AG08395 (cell line): ENCODE measurements at regions not wholly inside any gene's neighbourhood (a gene's known extent, or its start where the extent isn't known, plus 50 kb on each side); places are given as distances from the start of the nearest gene placed in this dataset.
"Not testable (repeated sequence)": the region's sequence is repeated elsewhere in the genome, so short reads cannot be mapped to it uniquely, and the experiment has no call there.

Experiments used
- DNase-seq: peaks from one replicate; pipeline ENCODE4 v3.0.0; 2012; ENCODE audit warnings: mixed read lengths, low spot score

- DNase-seq: no peak
Measured at GRCh38 chr2:53536583-53537361, 230.8 kb upstream of the CHAC2 start.

GRCh38 chr2:53535234-53535840, 232.3 kb upstream of the CHAC2 start:
- DNase-seq: no peak

- no peak for DNase-seq
Measured at GRCh38 chr2:53530126-53530525, 237.5 kb upstream of the CHAC2 start.

- no peak for DNase-seq
Measured at GRCh38 chr2:53527056-53527455, 240.5 kb upstream of the CHAC2 start.

GRCh38 chr2:53519918-53520841, 247.4 kb upstream of the CHAC2 start:
- DNase-seq: no peak

GRCh38 chr2:53517406-53517805, 250.2 kb upstream of the CHAC2 start:
- no peak for DNase-seq

GRCh38 chr2:53516650-53517049, 251.0 kb upstream of the CHAC2 start:
- no peak for DNase-seq

- no peak for DNase-seq
Measured at GRCh38 chr2:53515435-53516332, 251.9 kb upstream of the CHAC2 start.

GRCh38 chr2:53513167-53513666, 254.4 kb upstream of the CHAC2 start:
- no peak for DNase-seq

GRCh38 chr2:53512071-53512826, 255.4 kb upstream of the CHAC2 start:
- peak; percentile 24 for DNase-seq

GRCh38 chr2:53511549-53511948, 256.1 kb upstream of the CHAC2 start:
- DNase-seq: no peak

- DNase-seq: no peak
Measured at GRCh38 chr2:53510401-53510800, 257.2 kb upstream of the CHAC2 start.

- DNase-seq: no peak
Measured at GRCh38 chr2:53509831-53510388, 257.7 kb upstream of the CHAC2 start.

GRCh38 chr2:53508667-53509066, 258.9 kb upstream of the CHAC2 start:
- no peak for DNase-seq

- DNase-seq: not testable (repeated sequence)
Measured at GRCh38 chr2:53507070-53507469, 260.5 kb upstream of the CHAC2 start.

GRCh38 chr2:53505826-53506225, 261.8 kb upstream of the CHAC2 start:
- DNase-seq: no peak

- DNase-seq: no peak
Measured at GRCh38 chr2:53504507-53504906, 263.1 kb upstream of the CHAC2 start.

GRCh38 chr2:53500181-53500580, 267.4 kb upstream of the CHAC2 start:
- no peak for DNase-seq

GRCh38 chr2:53498210-53498609, 269.4 kb upstream of the CHAC2 start:
- no peak for DNase-seq

- DNase-seq: no peak
Measured at GRCh38 chr2:53497020-53497419, 270.6 kb upstream of the CHAC2 start.
